Astrocyte of the spinal cord (primary cell): ENCODE measurements at regions not wholly inside any gene's neighbourhood (a gene's known extent, or its start where the extent isn't known, plus 50 kb on each side); places are given as distances from the start of the nearest gene placed in this dataset.

Source experiments
- DNase-seq: peaks from one replicate; pipeline ENCODE4 v3.0.0; 2011; ENCODE audit warnings: low read depth, low spot score
- H3K4me3 ChIP-seq: 2 replicates; pipeline ENCODE4 v1.5.1; 2011; ENCODE audit warnings: low read depth, mild to moderate bottlenecking, low read length, moderate library complexity
- in situ Hi-C: cut with HindIII; loops from 2 replicates; pipeline ENCODE4 v1.10.0; 2017; ENCODE audit warnings: low sequenced_read_pairs
- TF ChIP-seq, protein P1 (sequence below): IDR thresholded peaks from 2 replicates; pipeline ENCODE4 v1.5.1; 2012; ENCODE audit warnings: low read depth, mild to moderate bottlenecking, low read length, inconsistent platforms

GRCh38 chr5:68557162-68557936, 341.8 kb downstream of the PIK3R1 start:
- H3K4me3 ChIP-seq, result no peak overlapping the region
- TF ChIP-seq, protein P1, sequence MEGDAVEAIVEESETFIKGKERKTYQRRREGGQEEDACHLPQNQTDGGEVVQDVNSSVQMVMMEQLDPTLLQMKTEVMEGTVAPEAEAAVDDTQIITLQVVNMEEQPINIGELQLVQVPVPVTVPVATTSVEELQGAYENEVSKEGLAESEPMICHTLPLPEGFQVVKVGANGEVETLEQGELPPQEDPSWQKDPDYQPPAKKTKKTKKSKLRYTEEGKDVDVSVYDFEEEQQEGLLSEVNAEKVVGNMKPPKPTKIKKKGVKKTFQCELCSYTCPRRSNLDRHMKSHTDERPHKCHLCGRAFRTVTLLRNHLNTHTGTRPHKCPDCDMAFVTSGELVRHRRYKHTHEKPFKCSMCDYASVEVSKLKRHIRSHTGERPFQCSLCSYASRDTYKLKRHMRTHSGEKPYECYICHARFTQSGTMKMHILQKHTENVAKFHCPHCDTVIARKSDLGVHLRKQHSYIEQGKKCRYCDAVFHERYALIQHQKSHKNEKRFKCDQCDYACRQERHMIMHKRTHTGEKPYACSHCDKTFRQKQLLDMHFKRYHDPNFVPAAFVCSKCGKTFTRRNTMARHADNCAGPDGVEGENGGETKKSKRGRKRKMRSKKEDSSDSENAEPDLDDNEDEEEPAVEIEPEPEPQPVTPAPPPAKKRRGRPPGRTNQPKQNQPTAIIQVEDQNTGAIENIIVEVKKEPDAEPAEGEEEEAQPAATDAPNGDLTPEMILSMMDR, result no peak
- in situ Hi-C loops, result no loop called here
- DNase-seq, result no peak

DNA sequence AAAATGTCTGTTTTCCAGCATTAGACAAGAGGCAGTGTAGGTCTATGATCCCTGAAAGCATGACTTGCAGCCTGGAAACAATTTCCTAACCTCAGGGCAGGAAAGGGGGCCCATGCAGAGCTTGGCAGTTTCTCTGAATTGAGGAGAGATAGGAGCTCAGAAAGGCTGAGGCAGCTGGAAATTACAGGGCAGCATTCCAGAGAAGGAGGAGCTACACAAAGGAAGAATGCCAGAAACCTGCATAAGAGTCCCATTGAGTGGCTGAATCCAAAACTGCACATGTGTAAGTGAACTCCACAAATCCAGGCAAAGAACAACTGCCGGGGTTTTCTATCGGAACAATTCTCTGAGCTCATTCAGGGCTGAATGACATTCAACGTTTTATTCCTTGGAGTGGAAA, 346.8 kb downstream of the PIK3R1 start:
- peak; percentile 64 for DNase-seq
- no peak overlapping the region for H3K4me3 ChIP-seq
- TF ChIP-seq, protein P1, result no peak
- in situ Hi-C loops, result no loop called here

- in situ Hi-C loops, result no loop called here
- no peak for DNase-seq
- TF ChIP-seq, protein P1, result no peak
These were observed 349.9 kb downstream of the PIK3R1 start for GRCh38 chr5:68565427-68565826.

DNA sequence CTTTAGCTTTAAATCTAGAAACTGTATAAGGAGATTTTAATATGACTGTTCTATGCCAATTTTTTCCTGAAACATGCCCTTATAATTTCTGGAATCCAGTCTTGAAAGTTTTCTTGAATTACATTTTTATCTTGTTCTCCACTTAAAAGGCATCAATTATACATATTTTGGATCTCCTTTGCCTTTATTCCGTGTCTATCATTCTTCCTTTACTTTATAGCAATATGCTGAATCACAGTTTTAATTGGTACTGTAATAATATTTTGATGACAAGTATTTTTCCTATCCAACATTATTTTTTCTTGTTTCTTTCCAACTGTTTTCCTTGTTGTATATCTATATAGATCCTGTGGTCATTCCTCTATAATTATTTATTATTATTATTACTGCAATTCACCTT, 361.2 kb downstream of the PIK3R1 start:
- H3K4me3 ChIP-seq, result no peak overlapping the region
- TF ChIP-seq, protein P1, result no peak
- DNase-seq, result no peak
- in situ Hi-C loops, result no loop called here

More at GRCh38 chr5:68565427-68565826, 349.9 kb downstream of the PIK3R1 start:
- no peak overlapping the region for H3K4me3 ChIP-seq

- DNase-seq, result no peak
- no peak overlapping the region for H3K4me3 ChIP-seq
- in situ Hi-C loops, result no loop called here
These were observed 366.7 kb downstream of the PIK3R1 start for GRCh38 chr5:68582284-68582683.

DNA sequence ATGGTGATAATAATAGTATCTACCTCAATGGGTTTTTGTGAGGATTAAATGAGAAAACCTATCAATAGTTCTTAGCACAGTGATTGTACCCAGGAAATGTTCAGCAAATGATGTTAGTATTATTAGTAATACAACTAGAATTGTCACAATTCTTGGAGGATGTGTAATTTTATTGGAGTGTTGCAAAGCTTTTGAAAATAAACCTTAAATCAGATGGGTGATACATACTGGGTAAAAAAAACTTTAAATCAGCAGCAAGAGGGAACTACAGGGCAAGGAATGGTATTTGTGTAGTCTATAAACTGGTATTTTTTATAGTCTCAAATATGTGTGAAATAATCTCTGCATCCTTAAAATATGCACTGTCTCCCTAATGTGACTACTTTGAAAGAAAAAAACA, 371.6 kb downstream of the PIK3R1 start:
- no peak overlapping the region for H3K4me3 ChIP-seq
- in situ Hi-C loops, result no loop called here
- DNase-seq, result no peak
- TF ChIP-seq, protein P1, result no peak

More at GRCh38 chr5:68582284-68582683, 366.7 kb downstream of the PIK3R1 start:
- TF ChIP-seq, protein P1, result no peak
